ENCODE measurements at regions not wholly inside any gene's neighbourhood (a gene's known extent, or its start where the extent isn't known, plus 50 kb on each side); places are given as distances from the start of the nearest gene placed in this dataset.

- no peaks in the 10 kb centered on the region for H3K4me1 ChIP-seq
- DNase-seq (no peak), ATAC-seq (no peak)
- TF ChIP-seq POLR2A (IDR thresholded peaks at IDR 0.05) = no peak
- TF ChIP-seq, protein P1, sequence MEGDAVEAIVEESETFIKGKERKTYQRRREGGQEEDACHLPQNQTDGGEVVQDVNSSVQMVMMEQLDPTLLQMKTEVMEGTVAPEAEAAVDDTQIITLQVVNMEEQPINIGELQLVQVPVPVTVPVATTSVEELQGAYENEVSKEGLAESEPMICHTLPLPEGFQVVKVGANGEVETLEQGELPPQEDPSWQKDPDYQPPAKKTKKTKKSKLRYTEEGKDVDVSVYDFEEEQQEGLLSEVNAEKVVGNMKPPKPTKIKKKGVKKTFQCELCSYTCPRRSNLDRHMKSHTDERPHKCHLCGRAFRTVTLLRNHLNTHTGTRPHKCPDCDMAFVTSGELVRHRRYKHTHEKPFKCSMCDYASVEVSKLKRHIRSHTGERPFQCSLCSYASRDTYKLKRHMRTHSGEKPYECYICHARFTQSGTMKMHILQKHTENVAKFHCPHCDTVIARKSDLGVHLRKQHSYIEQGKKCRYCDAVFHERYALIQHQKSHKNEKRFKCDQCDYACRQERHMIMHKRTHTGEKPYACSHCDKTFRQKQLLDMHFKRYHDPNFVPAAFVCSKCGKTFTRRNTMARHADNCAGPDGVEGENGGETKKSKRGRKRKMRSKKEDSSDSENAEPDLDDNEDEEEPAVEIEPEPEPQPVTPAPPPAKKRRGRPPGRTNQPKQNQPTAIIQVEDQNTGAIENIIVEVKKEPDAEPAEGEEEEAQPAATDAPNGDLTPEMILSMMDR (IDR thresholded peaks at IDR 0.05) = no peak
- no peaks in the 10 kb centered on the region for H3K9me3 ChIP-seq
- H3K4me3 ChIP-seq = no peak overlapping the region
- no peak overlapping the region for H3K27ac ChIP-seq
- H3K36me3 ChIP-seq = peaks cover 0 to 9% (median 0%) of the 10 kb centered on the region in 4 donors
- intact Hi-C loops (cut with DNase I) = no loop called here
- H3K27me3 ChIP-seq = no peaks in the 10 kb centered on the region
- 84% methylated on average over 2 of the region's 2 CpGs for WGBS (ENCODE audit: insufficient coverage, low coverage, low lambda C conversion rate, missing lambda C conversion rate)
Measured at GRCh38 chr14:71702786-71703185, 229.4 kb upstream of the RGS6 start.

DNA sequence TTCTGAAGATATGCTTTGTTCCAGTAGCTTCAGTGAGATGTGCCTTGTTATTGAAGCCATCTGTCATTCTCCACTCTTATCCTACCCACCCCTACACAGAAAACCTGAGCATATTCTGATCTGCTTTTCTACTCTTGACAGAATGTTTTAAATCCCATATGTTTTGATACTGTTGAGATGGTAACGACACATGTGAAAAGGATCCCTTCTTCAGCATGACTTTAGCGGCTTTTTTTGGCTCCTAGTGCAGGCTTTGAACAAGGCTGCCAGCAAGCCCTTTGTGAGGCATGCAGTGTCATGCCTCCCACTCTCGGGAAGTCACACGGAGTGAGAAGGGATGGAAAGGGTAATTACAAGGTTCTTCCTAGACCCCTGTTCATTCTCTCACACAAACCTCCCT is 228.8 kb upstream of the RGS6 start:
- Histone ChIP-seq H3K27me3 (no peaks in the 10 kb centered on the region), H3K4me3 (no peak overlapping the region), H3K4me1 (no peaks in the 10 kb centered on the region), H3K27ac (no peak overlapping the region), H3K9me3 (no peaks in the 10 kb centered on the region), H3K36me3 (peaks cover 0 to 9% (median 0%) of the 10 kb centered on the region in 4 donors)
- DNase-seq = no peak
- intact Hi-C loops (cut with DNase I) = no loop called here
- TF ChIP-seq, protein P1 (IDR thresholded peaks at IDR 0.05) = no peak
- no peak for TF ChIP-seq POLR2A (IDR thresholded peaks at IDR 0.05)
- 80% methylated on average over 2 of the region's 4 CpGs for WGBS (ENCODE audit: insufficient coverage, low coverage, low lambda C conversion rate, missing lambda C conversion rate)
- no peak for ATAC-seq

- 100% methylated on average over 1 of the region's 1 CpG for WGBS (ENCODE audit: insufficient coverage, low coverage, low lambda C conversion rate, missing lambda C conversion rate)
- no peak for ATAC-seq
- Histone ChIP-seq H3K4me1 (no peaks in the 10 kb centered on the region), H3K4me3 (no peak overlapping the region), H3K27me3 (no peaks in the 10 kb centered on the region), H3K27ac (no peak overlapping the region), H3K9me3 (no peaks in the 10 kb centered on the region), H3K36me3 (peaks cover 0 to 6% (median under 1%) of the 10 kb centered on the region in 4 donors)
- no peak for DNase-seq
- TF ChIP-seq POLR2A (IDR thresholded peaks at IDR 0.05) = no peak
- TF ChIP-seq, protein P1 (IDR thresholded peaks at IDR 0.05) = no peak
- intact Hi-C loops (cut with DNase I) = no loop called here
Measured at GRCh38 chr14:71704210-71704609, 228.0 kb upstream of the RGS6 start.

- Histone ChIP-seq H3K9me3 (no peaks in the 10 kb centered on the region), H3K36me3 (peaks cover 0 to 8% (median 4%) of the 10 kb centered on the region in 4 donors), H3K27ac (no peak overlapping the region), H3K27me3 (no peaks in the 10 kb centered on the region), H3K4me1 (no peaks in the 10 kb centered on the region), H3K4me3 (no peak overlapping the region)
- WGBS (ENCODE audit: insufficient coverage, low coverage, low lambda C conversion rate, missing lambda C conversion rate) = 93% methylated on average over 3 of the region's 4 CpGs
- DNase-seq = no peak
- intact Hi-C loops (cut with DNase I) = no loop called here
- no peak for ATAC-seq
- TF ChIP-seq, protein P1 (IDR thresholded peaks at IDR 0.05) = no peak
- TF ChIP-seq POLR2A (IDR thresholded peaks at IDR 0.05) = no peak
Measured at GRCh38 chr14:71705460-71705859, 226.8 kb upstream of the RGS6 start.

- H3K27ac ChIP-seq = no peak overlapping the region
- no peaks in the 10 kb centered on the region for H3K9me3 ChIP-seq
- TF ChIP-seq, protein P1 (IDR thresholded peaks at IDR 0.05) = no peak
- TF ChIP-seq POLR2A (IDR thresholded peaks at IDR 0.05) = no peak
- peaks cover 0 to 12% (median 4%) of the 10 kb centered on the region in 4 donors for H3K4me1 ChIP-seq
- ATAC-seq (no peak), DNase-seq (no peak)
- intact Hi-C loops (cut with DNase I) = no loop called here
- H3K4me3 ChIP-seq = no peak overlapping the region
- no peaks in the 10 kb centered on the region for H3K27me3 ChIP-seq
- WGBS (ENCODE audit: insufficient coverage, low coverage, low lambda C conversion rate, missing lambda C conversion rate) = 97% methylated on average over 5 of the region's 9 CpGs
- peaks cover 0 to 8% (median 4%) of the 10 kb centered on the region in 4 donors for H3K36me3 ChIP-seq
Measured at GRCh38 chr14:71709076-71709475, 223.2 kb upstream of the RGS6 start.

Data from right lobe of liver (tissue), 6 donors.